ENCODE measurements at regions not wholly inside any gene's neighbourhood (a gene's known extent, or its start where the extent isn't known, plus 50 kb on each side); places are given as distances from the start of the nearest gene placed in this dataset.

DNA sequence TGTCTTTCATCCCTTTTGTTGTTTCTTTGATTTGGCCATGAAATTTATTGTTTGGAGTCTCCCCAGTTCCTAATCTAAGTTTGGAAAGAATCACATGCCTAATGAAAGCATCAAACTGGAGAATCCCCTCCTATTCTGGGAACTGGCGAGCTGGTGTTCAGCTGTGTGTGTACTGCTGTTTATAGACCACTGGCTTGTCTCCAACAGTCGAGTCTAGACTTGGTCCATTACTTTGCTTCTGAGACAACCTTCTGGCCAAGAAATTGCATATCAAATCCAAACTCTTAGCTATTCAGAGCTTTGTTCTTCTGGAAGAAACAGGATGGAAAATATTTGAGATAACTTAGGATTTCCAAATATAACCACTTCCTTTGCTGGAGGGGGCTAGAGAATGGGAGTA, 111.5 kb upstream of the THSD7B start:
- RAD21 ChIA-PET (ENCODE audit: unreplicated experiment): no interaction called here

More for the DNA sequence above, 111.5 kb upstream of the THSD7B start:
- Histone ChIP-seq H3K9ac (ENCODE audit: control insufficient read depth, insufficient read depth, low read length) (no peak overlapping the region), H3K9me3 (replicated peaks; ENCODE audit: control insufficient read depth, insufficient read depth, low read length) (no peaks in the 10 kb centered on the region), H3K79me2 (ENCODE audit: control insufficient read depth, insufficient read depth, low read length) (no peaks in the 10 kb centered on the region), H3K27me3 (replicated peaks in 1 of 2; ENCODE audit: control insufficient read depth in 2 of 2, insufficient read depth in 2 of 2, low read length in 1 of 2) (no peaks in the 10 kb centered on the region), H2AFZ (ENCODE audit: control insufficient read depth, low read depth, low read length) (no peak overlapping the region), H3K4me3 (no peak overlapping the region), H4K20me1 (ENCODE audit: control insufficient read depth, insufficient read depth) (no peaks in the 10 kb centered on the region), H3K4me2 (ENCODE audit: control insufficient read depth, insufficient read depth) (no peak overlapping the region), H3K27ac (ENCODE audit: control insufficient read depth, insufficient read depth) (no peak overlapping the region), H3K36me3 (ENCODE audit: control insufficient read depth in 2 of 2, insufficient read depth in 2 of 2, low read length in 1 of 2) (no peaks in the 10 kb centered on the region), H3K4me1 (ENCODE audit: control insufficient read depth, insufficient read depth, low read length) (no peaks in the 10 kb centered on the region)
- no peak for TF ChIP-seq ATF7 (IDR thresholded peaks at IDR 0.05; ENCODE audit: low read depth)
- TF ChIP-seq, protein P1, sequence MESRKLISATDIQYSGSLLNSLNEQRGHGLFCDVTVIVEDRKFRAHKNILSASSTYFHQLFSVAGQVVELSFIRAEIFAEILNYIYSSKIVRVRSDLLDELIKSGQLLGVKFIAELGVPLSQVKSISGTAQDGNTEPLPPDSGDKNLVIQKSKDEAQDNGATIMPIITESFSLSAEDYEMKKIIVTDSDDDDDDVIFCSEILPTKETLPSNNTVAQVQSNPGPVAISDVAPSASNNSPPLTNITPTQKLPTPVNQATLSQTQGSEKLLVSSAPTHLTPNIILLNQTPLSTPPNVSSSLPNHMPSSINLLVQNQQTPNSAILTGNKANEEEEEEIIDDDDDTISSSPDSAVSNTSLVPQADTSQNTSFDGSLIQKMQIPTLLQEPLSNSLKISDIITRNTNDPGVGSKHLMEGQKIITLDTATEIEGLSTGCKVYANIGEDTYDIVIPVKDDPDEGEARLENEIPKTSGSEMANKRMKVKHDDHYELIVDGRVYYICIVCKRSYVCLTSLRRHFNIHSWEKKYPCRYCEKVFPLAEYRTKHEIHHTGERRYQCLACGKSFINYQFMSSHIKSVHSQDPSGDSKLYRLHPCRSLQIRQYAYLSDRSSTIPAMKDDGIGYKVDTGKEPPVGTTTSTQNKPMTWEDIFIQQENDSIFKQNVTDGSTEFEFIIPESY (IDR thresholded peaks at IDR 0.05): no peak
- no peak for TF ChIP-seq HDGF (IDR thresholded peaks at IDR 0.05)
- TF ChIP-seq GABPA (IDR thresholded peaks at IDR 0.05; ENCODE audit: low read depth): no peak
- no peak for TF ChIP-seq SP1 (IDR thresholded peaks at IDR 0.05; ENCODE audit: low read depth, low read length)
- TF ChIP-seq CEBPB (IDR thresholded peaks at IDR 0.05; ENCODE audit: borderline replicate concordance in 1 of 2, low read depth in 2 of 2, low read length in 2 of 2): no peak
- no peak for TF ChIP-seq ZBTB4 (CRISPR knock-in tag; IDR thresholded peaks at IDR 0.05)
- no peak for TF ChIP-seq SUPT20H (IDR thresholded peaks at IDR 0.05; ENCODE audit: borderline replicate concordance, control insufficient read depth, low read depth, low read length)
- no peak for TF ChIP-seq BACH1 (IDR thresholded peaks at IDR 0.05; ENCODE audit: borderline replicate concordance)
- TF ChIP-seq TBL1XR1 (IDR thresholded peaks at IDR 0.05; ENCODE audit: low read depth, low read length): no peak
- TF ChIP-seq SMARCA5 (IDR thresholded peaks at IDR 0.05): no peak
- TF ChIP-seq BHLHE40 (IDR thresholded peaks at IDR 0.05; ENCODE audit: borderline replicate concordance in 1 of 2, low read depth in 2 of 2, low read length in 1 of 2): no peak
- TF ChIP-seq EED (IDR thresholded peaks at IDR 0.05; ENCODE audit: low read depth): no peak
- no peak for TF ChIP-seq MYC (IDR thresholded peaks at IDR 0.05; ENCODE audit: insufficient read depth, insufficient read length, insufficient replicate concordance, low read length, severe bottlenecking)
- no peak for TF ChIP-seq MEF2B (IDR thresholded peaks at IDR 0.05; ENCODE audit: partially characterized antibody, poor library complexity, severe bottlenecking)
- TF ChIP-seq SMAD1 (IDR thresholded peaks at IDR 0.05; ENCODE audit: low read depth, partially characterized antibody): no peak
- no TSS peak for BruUV-seq (replicated peaks)
- no peak for DNase-seq (ENCODE audit: low read depth, low spot score)
- intact Hi-C loops (cut with micrococcal nuclease; ENCODE audit: unreplicated experiment) (no loop called here), in situ Hi-C loops (cut with MboI) (no loop called here)
- no peak for ATAC-seq
- CTCF ChIA-PET: no interaction called here
- SMC1A ChIA-PET (ENCODE audit: uncharacterized antibody, unreplicated experiment): no interaction called here
- no peak for FAIRE-seq
- POLR2A ChIA-PET: no interaction called here
- WGBS (ENCODE audit: insufficient coverage, insufficient replicate concordance, low lambda C conversion rate, missing lambda C conversion rate): 0% methylated on average over 2 of the region's 2 CpGs

Measured in GM12878 (cell line).